Activated CD4-positive, alpha-beta memory T cell treated with anti-CD3 and anti-CD28 coated beads, Interleukin-2, amount 10 ng/mL, durations not matched to agents 7 days and 5 days (primary cell): ENCODE measurements at regions not wholly inside any gene's neighbourhood (a gene's known extent, or its start where the extent isn't known, plus 50 kb on each side); places are given as distances from the start of the nearest gene placed in this dataset.
A peak's percentile ranks its signal among the peaks of the same experiment; 100 is the strongest.

Experiments
- CTCF ChIA-PET: fragments of 350-600 bp; sonication (Branson Sonifier 250); formaldehyde crosslinking; loops from one replicate; lab custom pipeline; 2021; ENCODE audit warnings: antibody characterized with exemption, inconsistent platforms; lab: Charles Lee
- POLR2A ChIA-PET: fragments of 350-600 bp; sonication (Branson Sonifier 250); formaldehyde crosslinking; loops from one replicate; lab custom pipeline; 2021; ENCODE audit warnings: antibody characterized with exemption; lab: Charles Lee
- DNase-seq: peaks from one replicate; pipeline ENCODE4 v3.0.0-alpha.2; 2020
- H3K27ac Mint-ChIP-seq: one replicate; pipeline ENCODE4 v1.8.0; 2021; ENCODE audit warnings: mild to moderate bottlenecking, mixed read lengths
- H3K27me3 Mint-ChIP-seq: one replicate; pipeline ENCODE4 v1.8.0; 2021; ENCODE audit warnings: mixed read lengths
- H3K36me3 Mint-ChIP-seq: one replicate; pipeline ENCODE4 v1.8.0; 2021; ENCODE audit warnings: low read depth, mixed read lengths
- H3K4me1 Mint-ChIP-seq: one replicate; pipeline ENCODE4 v1.8.0; 2021; ENCODE audit warnings: mixed read lengths
- H3K4me3 Mint-ChIP-seq: one replicate; pipeline ENCODE4 v1.8.0; 2021; ENCODE audit warnings: mild to moderate bottlenecking, mixed read lengths
- H3K9me3 Mint-ChIP-seq: one replicate; pipeline ENCODE4 v1.8.0; 2021; ENCODE audit warnings: mixed read lengths

GRCh38 chr4:11495291-11495690 is 66.6 kb upstream of the HS3ST1 start:
- peaks cover 19% of the 10 kb centered on the region for H3K4me1 Mint-ChIP-seq
- H3K27ac Mint-ChIP-seq = no peak overlapping the region
- ChIA-PET CTCF (interaction anchor here (1.4 kb wide), 1 partner anchor 11 kb away, joined by 4 read pairs; no protein-coding TSS in a partner anchor), POLR2A (interaction anchor here (1.0 kb wide), 1 partner anchor 18 kb away, joined by 3 read pairs; no protein-coding TSS in a partner anchor)
- no peaks in the 10 kb centered on the region for H3K9me3 Mint-ChIP-seq
- H3K27me3 Mint-ChIP-seq = no peaks in the 10 kb centered on the region
- DNase-seq = no peak
- no peak overlapping the region for H3K4me3 Mint-ChIP-seq
- no peaks in the 10 kb centered on the region for H3K36me3 Mint-ChIP-seq

GRCh38 chr4:11494232-11494631 is 65.5 kb upstream of the HS3ST1 start:
- DNase-seq = no peak
- Mint-ChIP-seq H3K4me3 (no peak overlapping the region), H3K36me3 (no peaks in the 10 kb centered on the region), H3K27ac (no peak overlapping the region), H3K9me3 (no peaks in the 10 kb centered on the region), H3K4me1 (peaks cover 27% of the 10 kb centered on the region), H3K27me3 (no peaks in the 10 kb centered on the region)
- ChIA-PET CTCF (no interaction called here), POLR2A (interaction anchor here (1.0 kb wide), 1 partner anchor 16 kb away, joined by 3 read pairs; no protein-coding TSS in a partner anchor)

- ChIA-PET CTCF (no interaction called here), POLR2A (no interaction called here)
- Mint-ChIP-seq H3K27ac (no peak overlapping the region), H3K27me3 (no peaks in the 10 kb centered on the region), H3K4me1 (peaks cover 39% of the 10 kb centered on the region), H3K36me3 (peaks cover 2% of the 10 kb centered on the region), H3K4me3 (no peak overlapping the region), H3K9me3 (no peaks in the 10 kb centered on the region)
- DNase-seq = no peak
Observed at GRCh38 chr4:11489453-11490083, 60.9 kb upstream of the HS3ST1 start.

GRCh38 chr4:11488657-11489452 is 60.2 kb upstream of the HS3ST1 start:
- H3K4me1 Mint-ChIP-seq = peaks cover 41% of the 10 kb centered on the region
- no peaks in the 10 kb centered on the region for H3K9me3 Mint-ChIP-seq
- H3K4me3 Mint-ChIP-seq = no peak overlapping the region
- no peak for DNase-seq
- peaks cover 3% of the 10 kb centered on the region for H3K36me3 Mint-ChIP-seq
- H3K27me3 Mint-ChIP-seq = no peaks in the 10 kb centered on the region
- no peak overlapping the region for H3K27ac Mint-ChIP-seq
- ChIA-PET CTCF (no interaction called here), POLR2A (no interaction called here)

GRCh38 chr4:11487868-11488544 is 59.3 kb upstream of the HS3ST1 start:
- no peak for DNase-seq
- Mint-ChIP-seq H3K27ac (no peak overlapping the region), H3K9me3 (no peaks in the 10 kb centered on the region), H3K36me3 (peaks cover 3% of the 10 kb centered on the region), H3K27me3 (no peaks in the 10 kb centered on the region), H3K4me3 (no peak overlapping the region), H3K4me1 (peaks cover 45% of the 10 kb centered on the region)
- CTCF ChIA-PET = no interaction called here
- POLR2A ChIA-PET = interaction anchor here (1.4 kb wide), 1 partner anchor 18 kb away, joined by 4 read pairs; no protein-coding TSS in a partner anchor

- Mint-ChIP-seq H3K4me3 (no peak overlapping the region), H3K36me3 (peaks cover 3% of the 10 kb centered on the region), H3K27me3 (no peaks in the 10 kb centered on the region), H3K27ac (no peak overlapping the region), H3K4me1 (peaks cover 45% of the 10 kb centered on the region), H3K9me3 (no peaks in the 10 kb centered on the region)
- CTCF ChIA-PET = no interaction called here
- POLR2A ChIA-PET = interaction anchor here (1.4 kb wide), 1 partner anchor 17 kb away, joined by 4 read pairs; no protein-coding TSS in a partner anchor
- DNase-seq = no peak
Observed at GRCh38 chr4:11487139-11487538, 58.4 kb upstream of the HS3ST1 start.

GRCh38 chr4:11485926-11486325 is 57.2 kb upstream of the HS3ST1 start:
- no peak for DNase-seq
- H3K9me3 Mint-ChIP-seq = no peaks in the 10 kb centered on the region
- no peak overlapping the region for H3K27ac Mint-ChIP-seq
- H3K4me1 Mint-ChIP-seq = peaks cover 43% of the 10 kb centered on the region
- H3K27me3 Mint-ChIP-seq = no peaks in the 10 kb centered on the region
- POLR2A ChIA-PET = no interaction called here
- CTCF ChIA-PET = no interaction called here
- H3K36me3 Mint-ChIP-seq = peaks cover 3% of the 10 kb centered on the region
- no peak overlapping the region for H3K4me3 Mint-ChIP-seq

GRCh38 chr4:11484531-11484930 is 55.8 kb upstream of the HS3ST1 start:
- ChIA-PET POLR2A (interaction anchor here (1.9 kb wide), 1 partner anchor 13 kb away, joined by 5 read pairs; no protein-coding TSS in a partner anchor), CTCF (no interaction called here)
- H3K27me3 Mint-ChIP-seq = no peaks in the 10 kb centered on the region

GRCh38 chr4:11483046-11483445 is 54.4 kb upstream of the HS3ST1 start:
- CTCF ChIA-PET = interaction anchor here (0.5 kb wide), 1 partner anchor 1794 kb away, joined by 3 read pairs; no protein-coding TSS in a partner anchor
- H3K9me3 Mint-ChIP-seq = no peaks in the 10 kb centered on the region

More at GRCh38 chr4:11484531-11484930, 55.8 kb upstream of the HS3ST1 start:
- Mint-ChIP-seq H3K4me1 (peaks cover 33% of the 10 kb centered on the region), H3K27ac (no peak overlapping the region), H3K4me3 (no peak overlapping the region), H3K9me3 (no peaks in the 10 kb centered on the region), H3K36me3 (peaks cover 3% of the 10 kb centered on the region)
- DNase-seq = no peak

GRCh38 chr4:11480683-11481082 is 52.0 kb upstream of the HS3ST1 start:
- Mint-ChIP-seq H3K27ac (no peak overlapping the region), H3K9me3 (no peaks in the 10 kb centered on the region), H3K27me3 (no peaks in the 10 kb centered on the region), H3K4me1 (peaks cover 8% of the 10 kb centered on the region), H3K36me3 (peaks cover 3% of the 10 kb centered on the region), H3K4me3 (no peak overlapping the region)
- ChIA-PET POLR2A (interaction anchor here (1.1 to 1.6 kb wide), 3 partner anchors 9 to 17 kb away, joined by 4 to 8 read pairs (median 4); no protein-coding TSS in a partner anchor), CTCF (interaction anchor here (1.6 kb wide), 1 partner anchor 9 kb away, joined by 7 read pairs; no protein-coding TSS in a partner anchor)
- peak; percentile 45 for DNase-seq

More at GRCh38 chr4:11483046-11483445, 54.4 kb upstream of the HS3ST1 start:
- Mint-ChIP-seq H3K27ac (no peak overlapping the region), H3K4me1 (peaks cover 19% of the 10 kb centered on the region), H3K27me3 (no peaks in the 10 kb centered on the region), H3K36me3 (peaks cover 3% of the 10 kb centered on the region), H3K4me3 (no peak overlapping the region)
- DNase-seq = no peak
- POLR2A ChIA-PET = no interaction called here
